HPDE6-E6E7 (cell line): ENCODE measurements at regions not wholly inside any gene's neighbourhood (a gene's known extent, or its start where the extent isn't known, plus 50 kb on each side); places are given as distances from the start of the nearest gene placed in this dataset.

Experiments used
- DNase-seq: peaks from one replicate; pipeline ENCODE4 v3.0.0; 2011; ENCODE audit warnings: missing footprints; ENCODE audit errors: extremely low spot score

DNA sequence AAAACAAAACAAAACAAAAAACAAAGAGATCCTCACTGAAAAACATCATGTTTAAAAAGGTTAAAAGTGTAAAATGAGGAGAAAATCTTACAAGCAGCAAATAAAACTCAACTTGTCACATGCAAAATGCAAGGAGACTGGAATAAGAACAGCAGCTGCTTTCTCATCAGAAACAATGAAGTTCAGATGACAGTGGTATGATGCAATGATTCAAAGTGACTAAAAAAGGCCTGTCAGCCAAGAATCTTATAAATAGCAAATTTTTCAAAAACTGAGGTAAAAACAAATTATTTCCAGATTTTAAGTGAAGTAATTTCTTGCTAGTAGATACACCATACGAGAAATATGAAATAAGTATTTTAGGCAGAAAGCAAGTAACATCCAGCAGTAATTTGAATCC, 68.6 kb upstream of the EPHA3 start:
- no peak for DNase-seq

DNA sequence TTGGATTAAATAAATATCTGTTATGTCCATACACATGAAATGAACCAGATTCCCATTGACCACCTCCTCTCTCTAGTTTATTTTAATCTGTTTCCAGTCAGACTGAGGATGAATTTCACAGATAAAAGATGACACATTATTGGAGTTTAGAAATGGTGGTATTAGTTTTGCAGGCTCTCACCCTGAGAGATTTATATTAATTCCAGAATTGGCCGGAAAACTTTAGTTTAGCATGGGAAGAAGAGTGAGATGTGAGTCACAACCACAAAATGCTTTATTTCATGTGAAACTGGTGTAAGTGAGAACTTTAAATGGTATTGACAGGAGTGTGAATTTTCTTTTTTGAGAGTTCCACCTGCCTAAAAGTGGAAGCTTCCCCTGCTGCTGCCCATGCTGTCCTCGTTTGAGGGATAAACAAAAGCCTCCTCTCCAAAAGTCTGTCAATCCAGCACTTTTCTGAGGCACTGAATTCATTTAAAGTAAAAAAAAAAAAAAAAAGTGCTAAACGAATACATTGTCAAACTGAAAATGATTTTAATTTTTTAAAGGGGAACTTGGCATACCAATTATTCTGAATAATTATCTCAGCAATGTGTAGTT, 65.1 kb upstream of the EPHA3 start:
- DNase-seq: no peak

DNA sequence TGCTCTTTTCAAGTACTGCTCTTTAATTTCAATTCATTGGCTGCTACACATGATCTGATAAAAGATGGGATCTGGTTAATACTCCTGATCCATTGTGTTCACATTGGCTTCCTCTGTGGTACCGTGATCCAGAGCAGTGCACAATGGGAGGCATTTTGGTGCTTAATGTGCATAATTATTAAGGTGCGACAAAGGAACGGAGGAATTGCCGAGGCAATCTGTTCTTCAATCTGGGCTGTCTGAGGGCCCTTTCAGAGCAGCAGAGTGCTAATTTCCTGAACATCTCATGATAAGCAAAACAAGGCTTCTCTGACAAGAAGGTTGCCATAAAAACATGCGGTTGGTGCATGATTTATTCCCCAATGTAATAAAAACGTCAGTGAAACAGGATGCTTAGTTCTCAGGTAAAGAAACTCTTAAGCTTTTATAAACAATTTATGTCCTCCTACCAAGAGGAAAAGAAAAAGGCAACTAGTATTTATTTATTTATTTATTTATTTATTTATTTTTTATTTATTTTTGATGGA, 64.0 kb upstream of the EPHA3 start:
- DNase-seq: no peak

DNA sequence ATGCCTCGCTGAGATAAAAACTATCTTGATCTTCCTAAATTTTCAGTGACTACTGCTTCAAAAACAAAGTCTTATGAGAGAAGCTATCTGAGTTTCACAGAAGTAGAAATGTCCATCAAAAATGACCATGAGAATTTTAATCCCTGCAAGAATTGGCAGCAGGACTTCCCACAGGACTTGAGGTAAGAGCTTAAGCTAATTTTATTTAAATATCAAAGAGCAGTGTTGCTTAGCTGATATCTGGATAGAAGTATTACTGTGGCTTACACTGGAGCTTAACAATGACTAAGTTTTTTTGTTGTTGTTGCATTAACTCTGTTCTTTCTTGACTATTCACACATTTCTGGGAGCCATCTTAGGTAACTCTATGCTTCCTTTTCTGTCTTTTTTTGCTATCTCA, 60.8 kb upstream of the EPHA3 start:
- DNase-seq: no peak

DNA sequence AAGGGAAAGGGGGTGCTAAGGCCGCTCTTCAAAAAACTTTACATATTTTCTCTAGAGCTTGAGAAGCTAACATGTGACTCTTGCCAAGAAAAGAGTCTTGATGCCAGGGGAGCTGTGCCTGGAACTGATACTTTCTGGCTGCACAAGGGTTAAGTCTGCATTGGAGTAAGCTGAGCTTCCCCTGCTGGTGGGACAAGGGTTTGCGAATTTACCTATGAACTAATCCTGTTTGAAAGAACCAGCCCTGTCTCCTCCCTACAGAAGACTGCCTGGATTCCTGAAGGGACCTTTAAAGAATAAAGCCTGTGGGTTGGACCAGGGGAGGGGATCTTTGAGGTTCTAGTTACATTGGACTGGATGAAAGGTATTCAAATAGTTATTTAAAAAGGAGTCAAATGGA, 58.3 kb upstream of the EPHA3 start:
- DNase-seq: no peak

DNA sequence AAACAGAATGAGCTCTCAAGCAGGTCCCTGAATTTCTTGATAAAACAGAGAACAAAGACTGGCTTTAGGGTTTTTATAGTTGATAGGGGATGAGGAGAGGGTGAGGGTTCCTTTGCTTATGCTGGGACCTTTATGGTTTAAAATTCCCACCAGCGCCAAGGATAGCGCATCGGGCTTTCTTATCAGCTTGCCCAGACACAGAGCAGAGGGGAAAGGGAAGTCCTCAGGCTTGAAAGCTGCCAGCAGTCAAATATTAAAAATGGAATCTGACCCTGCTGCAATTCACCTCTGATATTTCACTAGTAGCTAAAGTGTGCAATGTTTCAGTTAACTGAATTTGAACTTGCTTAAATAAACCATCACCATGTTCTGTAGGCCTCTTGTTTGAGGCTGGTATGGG, 55.0 kb upstream of the EPHA3 start:
- DNase-seq: no peak

DNA sequence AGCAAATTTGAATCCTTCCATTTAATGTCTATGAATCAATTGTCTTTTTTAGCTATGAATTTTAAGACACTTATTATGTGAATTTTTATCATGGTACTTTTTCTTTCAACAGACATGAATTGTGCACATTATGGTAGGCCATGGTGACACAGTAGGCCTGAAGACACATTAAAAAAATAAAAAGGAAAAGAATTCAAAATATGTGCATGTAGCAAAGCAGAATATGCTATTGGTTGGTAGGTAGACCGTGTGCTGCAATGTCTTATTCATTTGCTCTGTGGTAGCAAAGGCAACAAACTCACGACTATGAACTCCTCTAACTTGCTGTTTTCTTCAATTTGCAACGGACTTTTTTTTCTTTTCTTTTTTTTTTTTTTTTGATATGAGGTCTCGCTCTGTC, 50.0 kb upstream of the EPHA3 start:
- DNase-seq: no peak
